ENCODE measurements at regions not wholly inside any gene's neighbourhood (a gene's known extent, or its start where the extent isn't known, plus 50 kb on each side); places are given as distances from the start of the nearest gene placed in this dataset.

DNA sequence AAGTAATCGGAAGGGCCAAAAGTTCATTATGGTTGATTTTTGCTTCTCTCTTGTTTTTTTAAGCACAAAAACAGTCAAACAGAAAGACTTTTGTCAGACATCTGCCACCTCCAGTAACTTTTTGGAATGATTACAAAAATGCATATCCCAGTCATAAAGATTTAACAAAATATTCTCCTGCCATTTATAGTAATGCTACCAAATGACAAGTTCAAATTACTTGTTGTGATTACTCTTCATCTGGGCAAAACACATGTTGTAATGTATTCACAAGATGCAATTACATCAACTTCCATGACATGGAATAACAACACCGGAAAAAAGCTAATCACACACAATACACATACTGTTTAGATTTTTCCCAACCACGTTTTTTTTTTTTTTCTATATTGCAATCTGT lies 1017.5 kb upstream of the TENM4 start:
- Histone ChIP-seq H3K9me3 (ENCODE audit: control insufficient read depth in 4 of 4, insufficient read depth in 3 of 4, low read length in 3 of 4) (peaks cover 0 to 5% (median 2%) of the 10 kb centered on the region in 4 donors), H3K36me3 (ENCODE audit: control insufficient read depth in 4 of 4, insufficient read depth in 4 of 4, low read length in 4 of 4) (no peaks in the 10 kb centered on the region), H3K9ac (ENCODE audit: insufficient read depth in 1 of 2, low read length in 2 of 2) (no peak overlapping the region), H3K4me3 (no peak overlapping the region), H3K27ac (ENCODE audit: low read depth in 1 of 2, low read length in 1 of 2) (no peak overlapping the region), H3K4me1 (ENCODE audit: control insufficient read depth in 5 of 5, insufficient read depth in 5 of 5, low read length in 5 of 5) (no peaks in the 10 kb centered on the region), H3K27me3 (ENCODE audit: control insufficient read depth in 3 of 3, insufficient read depth in 3 of 3, low read length in 2 of 3) (no peaks in the 10 kb centered on the region)
- WGBS, 2 donors: 77 to 80% methylated on average over 3 of the region's 3 CpGs
- TF ChIP-seq, protein P1, sequence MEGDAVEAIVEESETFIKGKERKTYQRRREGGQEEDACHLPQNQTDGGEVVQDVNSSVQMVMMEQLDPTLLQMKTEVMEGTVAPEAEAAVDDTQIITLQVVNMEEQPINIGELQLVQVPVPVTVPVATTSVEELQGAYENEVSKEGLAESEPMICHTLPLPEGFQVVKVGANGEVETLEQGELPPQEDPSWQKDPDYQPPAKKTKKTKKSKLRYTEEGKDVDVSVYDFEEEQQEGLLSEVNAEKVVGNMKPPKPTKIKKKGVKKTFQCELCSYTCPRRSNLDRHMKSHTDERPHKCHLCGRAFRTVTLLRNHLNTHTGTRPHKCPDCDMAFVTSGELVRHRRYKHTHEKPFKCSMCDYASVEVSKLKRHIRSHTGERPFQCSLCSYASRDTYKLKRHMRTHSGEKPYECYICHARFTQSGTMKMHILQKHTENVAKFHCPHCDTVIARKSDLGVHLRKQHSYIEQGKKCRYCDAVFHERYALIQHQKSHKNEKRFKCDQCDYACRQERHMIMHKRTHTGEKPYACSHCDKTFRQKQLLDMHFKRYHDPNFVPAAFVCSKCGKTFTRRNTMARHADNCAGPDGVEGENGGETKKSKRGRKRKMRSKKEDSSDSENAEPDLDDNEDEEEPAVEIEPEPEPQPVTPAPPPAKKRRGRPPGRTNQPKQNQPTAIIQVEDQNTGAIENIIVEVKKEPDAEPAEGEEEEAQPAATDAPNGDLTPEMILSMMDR (IDR thresholded peaks at IDR 0.05; ENCODE audit: control extremely low read depth, extremely low read depth): no peak
- DNase-seq (peak in 1 of 3 donors; percentile 5), ATAC-seq (ENCODE audit: insufficient read depth, low FRiP score) (no peak)

DNA sequence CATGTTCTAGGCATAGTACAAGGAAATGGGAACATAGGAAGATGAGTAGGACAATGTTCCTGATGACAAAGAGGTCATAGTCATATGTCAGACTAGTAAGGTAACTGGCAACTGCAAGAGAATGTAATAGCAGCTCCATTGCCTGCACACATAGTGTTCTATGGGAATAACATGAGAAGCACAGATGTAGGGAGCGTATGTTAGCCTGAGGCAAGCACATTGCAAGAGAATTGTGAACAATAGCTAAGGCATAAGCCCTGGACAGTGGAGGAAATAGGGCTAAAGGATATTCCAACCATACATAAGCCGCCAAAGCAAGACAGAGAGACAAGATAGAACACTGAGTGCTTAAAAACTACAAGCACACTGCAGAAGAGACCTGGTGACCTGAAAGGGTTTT lies 1017.0 kb upstream of the TENM4 start:
- peaks cover 0 to 3% (median 1%) of the 10 kb centered on the region in 4 donors for H3K9me3 ChIP-seq (ENCODE audit: control insufficient read depth in 4 of 4, insufficient read depth in 3 of 4, low read length in 3 of 4)
- DNase-seq: no peak
- H3K36me3 ChIP-seq (ENCODE audit: control insufficient read depth in 4 of 4, insufficient read depth in 4 of 4, low read length in 4 of 4): no peaks in the 10 kb centered on the region
- no peak for ATAC-seq (ENCODE audit: insufficient read depth, low FRiP score)
- no peaks in the 10 kb centered on the region for H3K27me3 ChIP-seq (ENCODE audit: control insufficient read depth in 3 of 3, insufficient read depth in 3 of 3, low read length in 2 of 3)
- H3K4me3 ChIP-seq: no peak overlapping the region
- no peak overlapping the region for H3K9ac ChIP-seq (ENCODE audit: insufficient read depth in 1 of 2, low read length in 2 of 2)
- H3K27ac ChIP-seq (ENCODE audit: low read depth in 1 of 2, low read length in 1 of 2): no peak overlapping the region
- WGBS, 2 donors: 89 to 92% methylated on average over 2 of the region's 2 CpGs
- TF ChIP-seq, protein P1 (IDR thresholded peaks at IDR 0.05; ENCODE audit: control extremely low read depth, extremely low read depth): no peak
- no peaks in the 10 kb centered on the region for H3K4me1 ChIP-seq (ENCODE audit: control insufficient read depth in 5 of 5, insufficient read depth in 5 of 5, low read length in 5 of 5)

DNA sequence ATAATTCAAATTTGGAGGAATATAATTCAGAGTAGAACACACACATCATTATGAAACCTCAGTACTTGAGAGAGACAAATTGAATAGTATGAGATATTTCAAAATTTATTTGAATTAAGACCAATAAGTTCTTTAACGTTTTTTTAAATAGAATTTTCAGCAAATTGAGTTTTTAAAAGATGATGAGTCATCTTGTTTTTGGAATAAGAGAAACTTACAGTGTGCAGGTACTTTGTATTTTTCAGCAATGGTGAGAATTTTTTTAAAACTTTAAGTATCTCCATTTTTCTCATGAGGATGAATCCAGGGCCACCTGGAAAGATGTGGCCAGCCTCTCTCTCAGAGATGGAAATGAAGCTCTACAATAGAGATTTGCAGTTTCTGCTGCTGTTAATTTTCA lies 1015.0 kb upstream of the TENM4 start:
- Histone ChIP-seq H3K9me3 (ENCODE audit: control insufficient read depth in 4 of 4, insufficient read depth in 3 of 4, low read length in 3 of 4) (no peaks in the 10 kb centered on the region), H3K4me1 (ENCODE audit: control insufficient read depth in 5 of 5, insufficient read depth in 5 of 5, low read length in 5 of 5) (no peaks in the 10 kb centered on the region), H3K27me3 (ENCODE audit: control insufficient read depth in 3 of 3, insufficient read depth in 3 of 3, low read length in 2 of 3) (no peaks in the 10 kb centered on the region), H3K27ac (ENCODE audit: low read depth in 1 of 2, low read length in 1 of 2) (no peak overlapping the region), H3K9ac (ENCODE audit: insufficient read depth in 1 of 2, low read length in 2 of 2) (no peak overlapping the region), H3K36me3 (ENCODE audit: control insufficient read depth in 4 of 4, insufficient read depth in 4 of 4, low read length in 4 of 4) (no peaks in the 10 kb centered on the region), H3K4me3 (no peak overlapping the region)
- DNase-seq: no peak
- TF ChIP-seq, protein P1 (IDR thresholded peaks at IDR 0.05; ENCODE audit: control extremely low read depth, extremely low read depth): no peak
- ATAC-seq (ENCODE audit: insufficient read depth, low FRiP score): no peak
- WGBS, 2 donors: 36 to 47% methylated on average over 1 of the region's 1 CpG

DNA sequence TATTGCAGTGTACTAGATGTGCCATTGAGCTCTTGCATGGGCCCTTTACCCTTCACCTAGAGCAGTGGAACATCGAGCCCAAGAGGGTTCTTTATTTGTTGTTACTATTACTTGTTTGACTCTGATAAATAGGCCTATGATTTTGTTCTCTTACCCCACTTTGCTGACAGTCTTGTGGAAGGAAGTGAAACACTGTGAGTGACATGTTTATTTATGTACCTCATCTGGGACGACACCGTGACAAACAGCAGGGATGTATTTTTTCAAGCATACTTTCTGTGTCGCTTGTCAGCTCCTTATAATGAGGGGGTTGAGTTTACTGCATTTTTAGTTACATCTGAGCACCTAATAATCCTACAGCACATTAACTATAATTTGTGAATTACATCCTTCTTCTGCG lies 1010.3 kb upstream of the TENM4 start:
- WGBS, 2 donors: 54 to 65% methylated on average over 5 of the region's 5 CpGs
- Histone ChIP-seq H3K27me3 (ENCODE audit: control insufficient read depth in 3 of 3, insufficient read depth in 3 of 3, low read length in 2 of 3) (no peaks in the 10 kb centered on the region), H3K27ac (ENCODE audit: low read depth in 1 of 2, low read length in 1 of 2) (no peak overlapping the region), H3K9ac (ENCODE audit: insufficient read depth in 1 of 2, low read length in 2 of 2) (no peak overlapping the region), H3K4me1 (ENCODE audit: control insufficient read depth in 5 of 5, insufficient read depth in 5 of 5, low read length in 5 of 5) (no peaks in the 10 kb centered on the region), H3K9me3 (ENCODE audit: control insufficient read depth in 4 of 4, insufficient read depth in 3 of 4, low read length in 3 of 4) (no peaks in the 10 kb centered on the region), H3K36me3 (ENCODE audit: control insufficient read depth in 4 of 4, insufficient read depth in 4 of 4, low read length in 4 of 4) (no peaks in the 10 kb centered on the region), H3K4me3 (no peak overlapping the region)
- no peak for DNase-seq
- ATAC-seq (ENCODE audit: insufficient read depth, low FRiP score): no peak
- TF ChIP-seq, protein P1 (IDR thresholded peaks at IDR 0.05; ENCODE audit: control extremely low read depth, extremely low read depth): no peak

Data from lung (tissue), 11 donors.